Trophoblast cell (in vitro differentiated cells and primary cell): ENCODE measurements at regions not wholly inside any gene's neighbourhood (a gene's known extent, or its start where the extent isn't known, plus 50 kb on each side); places are given as distances from the start of the nearest gene placed in this dataset.

Experiments used
- DNase-seq, 2 donors: peaks; one replicate each; pipeline ENCODE4 v3.0.0-alpha.2; 2016
- H2AFZ ChIP-seq: 2 replicates; pipeline ENCODE4 v1.6.1; 2013; ENCODE audit warnings: low read length, moderate library complexity, mild to moderate bottlenecking; ENCODE audit not compliant: insufficient read depth, poor library complexity
- H2AK5ac ChIP-seq: 2 replicates; pipeline ENCODE4 v1.6.1; 2013; ENCODE audit warnings: mild to moderate bottlenecking, low read length
- H2BK120ac ChIP-seq: 2 replicates; pipeline ENCODE4 v1.6.1; 2013; ENCODE audit warnings: low read length, mild to moderate bottlenecking, moderate library complexity; ENCODE audit not compliant: insufficient read depth, poor library complexity
- H2BK12ac ChIP-seq: 2 replicates; pipeline ENCODE4 v1.6.1; 2013; ENCODE audit warnings: mild to moderate bottlenecking, low read length, moderate library complexity
- H2BK5ac ChIP-seq: 2 replicates; pipeline ENCODE4 v1.6.1; 2013; ENCODE audit warnings: low read length, low read depth, moderate library complexity, mild to moderate bottlenecking; ENCODE audit not compliant: poor library complexity
- H3K14ac ChIP-seq: 2 replicates; pipeline ENCODE4 v1.6.1; 2013; ENCODE audit warnings: mild to moderate bottlenecking, low read length
- H3K18ac ChIP-seq: 2 replicates; pipeline ENCODE4 v1.6.1; 2013; ENCODE audit warnings: mild to moderate bottlenecking, low read length
- H3K23ac ChIP-seq: 2 replicates; pipeline ENCODE4 v1.6.1; 2013; ENCODE audit warnings: low read length
- H3K27ac ChIP-seq: 2 replicates; pipeline ENCODE4 v1.5.1; 2013; ENCODE audit warnings: low read depth, mild to moderate bottlenecking, inconsistent platforms, low read length, moderate library complexity
- H3K27me3 ChIP-seq: 2 replicates; pipeline ENCODE4 v1.6.1; 2013; ENCODE audit warnings: inconsistent platforms, mild to moderate bottlenecking, low read length, moderate library complexity; ENCODE audit not compliant: insufficient read depth
- H3K36me3 ChIP-seq, 2 experiments: 1 replicate in 1 of 2; 2 replicates in 1 of 2; pipeline ENCODE4 v1.6.1; 2013; ENCODE audit warnings: low read length in 2 of 2, mild to moderate bottlenecking in 2 of 2, moderate library complexity in 1 of 2; ENCODE audit not compliant: insufficient read depth in 2 of 2, control insufficient read depth in 1 of 2
- H3K4ac ChIP-seq: 2 replicates; pipeline ENCODE4 v1.6.1; 2013; ENCODE audit warnings: low read depth, mild to moderate bottlenecking, low read length, moderate library complexity
- H3K4me1 ChIP-seq, 2 experiments: 1 replicate in 1 of 2; 2 replicates in 1 of 2; pipeline ENCODE4 v1.6.1; 2013; ENCODE audit warnings: low read length in 2 of 2, mild to moderate bottlenecking in 2 of 2, moderate library complexity in 1 of 2; ENCODE audit not compliant: insufficient read depth in 2 of 2, control insufficient read depth in 1 of 2
- H3K4me2 ChIP-seq: 2 replicates; pipeline ENCODE4 v1.6.1; 2013; ENCODE audit warnings: inconsistent platforms, mild to moderate bottlenecking, low read length, moderate library complexity
- H3K4me3 ChIP-seq: 2 replicates; pipeline ENCODE4 v1.5.1; 2013; ENCODE audit warnings: mild to moderate bottlenecking, low read depth, low read length, inconsistent platforms
- H3K79me1 ChIP-seq: one replicate; pipeline ENCODE4 v1.6.1; 2013; ENCODE audit warnings: low read length
- H3K79me2 ChIP-seq: 2 replicates; pipeline ENCODE4 v1.6.1; 2013; ENCODE audit warnings: low read length, mild to moderate bottlenecking; ENCODE audit not compliant: control insufficient read depth, insufficient read depth, poor library complexity
- H3K9ac ChIP-seq: 2 replicates; pipeline ENCODE4 v1.6.1; 2013; ENCODE audit warnings: mild to moderate bottlenecking, low read length
- H3K9me3 ChIP-seq: 2 replicates; pipeline ENCODE4 v1.6.1; 2013; ENCODE audit warnings: low read depth, mild to moderate bottlenecking, control low read depth, inconsistent platforms, low read length; ENCODE audit not compliant: insufficient read depth
- H4K12ac ChIP-seq: 2 replicates; pipeline ENCODE4 v1.6.1; 2013; ENCODE audit warnings: low read depth, mild to moderate bottlenecking, low read length, moderate library complexity
- H4K8ac ChIP-seq: 2 replicates; pipeline ENCODE4 v1.6.1; 2013; ENCODE audit warnings: low read depth, mild to moderate bottlenecking, low read length, moderate library complexity
- H4K91ac ChIP-seq: one replicate; pipeline ENCODE4 v1.6.1; 2013; ENCODE audit warnings: low read depth, mild to moderate bottlenecking, low read length, moderate library complexity
- WGBS: extraction: QIAGEN DNeasy Blood & Tissue Kit; methylation state at CpG from one replicate; pipeline ENCODE4 v1.1.7; 2013; ENCODE audit warnings: missing lambda C conversion rate; ENCODE audit not compliant: insufficient read length, insufficient coverage; ENCODE audit errors: extremely low coverage; 5-methylcytosine and 5-hydroxymethylcytosine counted together

DNA sequence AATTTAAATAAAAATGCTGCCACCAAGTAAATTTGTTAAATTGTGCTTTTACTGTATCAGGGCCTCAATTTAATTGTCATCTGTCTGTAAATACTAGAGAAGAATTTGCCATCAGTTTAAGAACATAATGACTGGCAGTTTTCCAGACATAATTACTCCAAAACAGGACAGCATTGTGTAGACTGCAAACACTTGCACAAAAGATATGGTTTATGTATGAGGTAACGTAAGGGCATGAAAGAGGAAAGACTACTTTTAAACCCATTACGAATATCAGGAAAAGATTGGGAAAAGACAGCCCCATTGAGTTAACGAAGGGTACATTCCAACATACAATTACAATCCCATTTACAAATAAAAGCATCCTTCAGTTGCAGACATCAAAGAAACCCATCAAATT is 59.8 kb upstream of the KRR1 start:
- no peak overlapping the region for H3K23ac ChIP-seq
- H3K4ac ChIP-seq: no peak overlapping the region
- H3K36me3 ChIP-seq: no peaks in the 10 kb centered on the region
- H3K18ac ChIP-seq: no peak overlapping the region
- no peak overlapping the region for H3K4me3 ChIP-seq
- H2BK120ac ChIP-seq: no peak overlapping the region
- no peak overlapping the region for H3K9ac ChIP-seq
- no peak overlapping the region for H2AK5ac ChIP-seq
- WGBS: no CpG with 5 or more reads among the region's 3 CpGs
- H3K27ac ChIP-seq: no peak overlapping the region
- no peak for DNase-seq
- H3K27me3 ChIP-seq: no peaks in the 10 kb centered on the region
- H3K79me1 ChIP-seq: no peaks in the 10 kb centered on the region
- no peak overlapping the region for H4K12ac ChIP-seq
- no peaks in the 10 kb centered on the region for H3K79me2 ChIP-seq
- no peaks in the 10 kb centered on the region for H3K9me3 ChIP-seq
- no peak overlapping the region for H3K14ac ChIP-seq
- no peak overlapping the region for H2BK12ac ChIP-seq
- H2AFZ ChIP-seq: no peak overlapping the region
- H4K8ac ChIP-seq: no peak overlapping the region
- no peak overlapping the region for H4K91ac ChIP-seq
- H3K4me2 ChIP-seq: no peak overlapping the region
- H3K4me1 ChIP-seq: no peaks in the 10 kb centered on the region
- H2BK5ac ChIP-seq: no peak overlapping the region

DNA sequence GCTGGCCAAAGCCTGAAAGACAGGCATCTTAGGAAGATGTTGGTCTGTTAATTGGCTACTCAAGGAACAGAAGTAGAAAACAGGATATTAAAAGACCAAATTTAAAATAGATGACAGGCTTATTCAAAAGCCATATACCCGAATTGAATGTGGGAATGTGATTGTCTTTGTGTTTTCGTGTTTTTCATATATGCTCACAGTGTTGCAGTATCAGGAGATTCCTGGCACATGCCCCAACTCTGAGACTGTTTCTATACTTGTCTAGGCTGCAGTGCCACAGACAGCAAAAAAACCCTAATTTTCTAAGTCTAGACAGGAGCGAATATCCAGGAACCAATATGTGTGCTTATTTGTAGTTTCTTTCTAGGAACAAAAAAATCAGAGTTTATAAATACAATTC is 57.4 kb upstream of the KRR1 start:
- no peak overlapping the region for H3K23ac ChIP-seq
- H3K27ac ChIP-seq: no peak overlapping the region
- no peak overlapping the region for H4K8ac ChIP-seq
- H3K18ac ChIP-seq: no peak overlapping the region
- no peak overlapping the region for H2AK5ac ChIP-seq
- H3K9ac ChIP-seq: no peak overlapping the region
- no peak overlapping the region for H3K4me3 ChIP-seq
- no CpG with 5 or more reads among the region's 3 CpGs for WGBS
- no peak overlapping the region for H4K91ac ChIP-seq
- no peak for DNase-seq
- no peak overlapping the region for H3K4ac ChIP-seq
- no peaks in the 10 kb centered on the region for H3K79me1 ChIP-seq
- H3K9me3 ChIP-seq: peaks cover 3% of the 10 kb centered on the region
- H3K27me3 ChIP-seq: no peaks in the 10 kb centered on the region
- H3K4me1 ChIP-seq: no peaks in the 10 kb centered on the region
- H2AFZ ChIP-seq: no peak overlapping the region
- no peak overlapping the region for H2BK12ac ChIP-seq
- no peak overlapping the region for H4K12ac ChIP-seq
- H3K79me2 ChIP-seq: no peaks in the 10 kb centered on the region
- no peak overlapping the region for H3K14ac ChIP-seq
- no peaks in the 10 kb centered on the region for H3K36me3 ChIP-seq
- H3K4me2 ChIP-seq: no peak overlapping the region
- no peak overlapping the region for H2BK120ac ChIP-seq
- H2BK5ac ChIP-seq: no peak overlapping the region

DNA sequence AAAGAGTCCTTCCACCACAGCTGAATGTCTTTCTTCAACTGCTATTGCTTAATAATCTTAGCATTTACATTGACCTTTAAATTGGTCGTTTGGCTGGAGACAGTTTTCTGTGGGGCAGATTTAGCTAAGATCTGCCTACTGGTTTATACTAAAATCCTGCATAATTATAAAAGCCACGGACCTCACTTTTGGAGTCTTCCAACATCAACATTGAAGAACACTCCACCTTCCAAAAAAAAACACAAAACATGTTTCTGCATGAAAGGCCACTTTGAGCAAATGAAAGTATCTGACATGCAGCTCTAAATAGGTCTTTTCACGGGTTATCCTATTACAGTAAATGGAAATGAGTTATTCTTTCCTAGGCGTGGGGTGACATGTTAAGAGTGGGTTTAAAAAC is 57.0 kb upstream of the KRR1 start:
- no peak overlapping the region for H3K23ac ChIP-seq
- no CpG with 5 or more reads among the region's 4 CpGs for WGBS

DNA sequence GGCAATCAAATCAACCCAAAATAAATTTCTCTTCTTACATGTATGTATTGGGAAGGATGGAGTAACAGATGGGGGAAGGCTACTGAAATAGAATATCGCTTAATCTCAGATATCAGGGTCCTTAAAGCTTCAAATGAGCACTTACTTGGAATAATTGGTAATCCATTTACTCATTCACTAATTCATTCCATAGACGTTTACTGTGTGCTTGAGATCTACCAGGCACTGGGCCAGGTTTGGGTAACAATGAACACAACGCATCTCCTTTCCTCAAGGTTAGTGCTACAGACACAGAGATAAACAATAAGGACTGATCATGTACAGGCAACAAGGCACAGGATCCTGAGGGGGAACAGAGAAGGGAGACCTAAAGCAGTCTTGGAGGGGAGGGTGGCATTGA is 54.4 kb upstream of the KRR1 start:
- no peaks in the 10 kb centered on the region for H3K27me3 ChIP-seq
- no peak overlapping the region for H3K27ac ChIP-seq
- no peak overlapping the region for H3K4ac ChIP-seq
- H3K9ac ChIP-seq: no peak overlapping the region
- no peak overlapping the region for H3K4me2 ChIP-seq
- H2BK12ac ChIP-seq: no peak overlapping the region
- no peak overlapping the region for H3K18ac ChIP-seq
- H4K91ac ChIP-seq: no peak overlapping the region
- H2AK5ac ChIP-seq: no peak overlapping the region
- H4K8ac ChIP-seq: no peak overlapping the region
- no peak overlapping the region for H3K23ac ChIP-seq
- no peak overlapping the region for H2BK5ac ChIP-seq
- H2AFZ ChIP-seq: no peak overlapping the region
- DNase-seq: no peak
- H3K9me3 ChIP-seq: peaks cover 3% of the 10 kb centered on the region
- H3K36me3 ChIP-seq: no peaks in the 10 kb centered on the region
- H3K4me3 ChIP-seq: no peak overlapping the region
- no peak overlapping the region for H2BK120ac ChIP-seq
- no peak overlapping the region for H3K14ac ChIP-seq
- no peaks in the 10 kb centered on the region for H3K4me1 ChIP-seq
- H3K79me1 ChIP-seq: no peaks in the 10 kb centered on the region
- WGBS: no CpG with 5 or more reads among the region's 3 CpGs
- H4K12ac ChIP-seq: no peak overlapping the region
- no peaks in the 10 kb centered on the region for H3K79me2 ChIP-seq

More for the DNA sequence above, 57.0 kb upstream of the KRR1 start:
- Histone ChIP-seq H3K79me1 (no peaks in the 10 kb centered on the region), H4K8ac (no peak overlapping the region), H3K27me3 (no peaks in the 10 kb centered on the region), H3K9ac (no peak overlapping the region), H3K4me3 (no peak overlapping the region), H3K4ac (no peak overlapping the region), H3K14ac (no peak overlapping the region), H3K9me3 (peaks cover 3% of the 10 kb centered on the region), H3K36me3 (no peaks in the 10 kb centered on the region), H3K4me2 (no peak overlapping the region), H2BK12ac (no peak overlapping the region), H3K79me2 (no peaks in the 10 kb centered on the region), H3K18ac (no peak overlapping the region), H4K91ac (no peak overlapping the region), H3K27ac (no peak overlapping the region), H2AFZ (no peak overlapping the region), H4K12ac (no peak overlapping the region), H2BK5ac (no peak overlapping the region), H3K4me1 (no peaks in the 10 kb centered on the region), H2BK120ac (no peak overlapping the region), H2AK5ac (no peak overlapping the region)
- no peak for DNase-seq
